ENCODE measurements at regions not wholly inside any gene's neighbourhood (a gene's known extent, or its start where the extent isn't known, plus 50 kb on each side); places are given as distances from the start of the nearest gene placed in this dataset.

DNA sequence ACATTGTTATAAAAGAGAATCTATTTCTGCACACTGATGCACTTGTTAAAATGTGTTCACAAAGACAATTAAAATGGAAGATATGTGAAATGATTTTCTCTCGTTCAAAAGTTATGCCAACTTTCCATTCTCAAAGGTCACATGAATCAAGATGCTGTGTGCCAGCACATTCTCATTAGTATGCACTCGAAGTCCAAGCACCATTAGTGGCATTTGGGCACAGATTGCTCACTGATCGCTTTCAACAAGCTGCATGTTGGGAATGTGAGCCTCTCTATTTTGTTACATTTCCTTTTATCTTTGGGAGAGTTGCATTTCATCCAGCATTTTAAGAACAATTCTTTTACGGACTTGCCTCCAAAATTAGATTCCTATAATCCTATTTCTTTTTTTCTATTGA lies 398.9 kb downstream of the FBXO15 start:
- DNase-seq (no peak), ATAC-seq (ENCODE audit: low read depth) (no peak)
- Mint-ChIP-seq H3K36me3 (ENCODE audit: low read depth) (no peaks in the 10 kb centered on the region), H3K27me3 (peaks cover 2% of the 10 kb centered on the region), H3K9me3 (no peaks in the 10 kb centered on the region), H3K4me3 (no peak overlapping the region), H3K27ac (no peak overlapping the region), H3K4me1 (no peaks in the 10 kb centered on the region)
- ChIA-PET CTCF (no interaction called here), POLR2A (no interaction called here)
- TF ChIP-seq CTCF (IDR thresholded peaks at IDR 0.05): no peak
- intact Hi-C loops (cut with micrococcal nuclease): no loop called here

GRCh38 chr18:73746101-73746500 lies 401.5 kb downstream of the FBXO15 start:
- no peaks in the 10 kb centered on the region for H3K9me3 Mint-ChIP-seq
- ChIA-PET POLR2A (no interaction called here), CTCF (no interaction called here)

GRCh38 chr18:73742957-73743356 lies 404.7 kb downstream of the FBXO15 start:
- no peak overlapping the region for H3K27ac Mint-ChIP-seq
- intact Hi-C loops (cut with micrococcal nuclease): no loop called here
- TF ChIP-seq CTCF (IDR thresholded peaks at IDR 0.05): no peak
- no peaks in the 10 kb centered on the region for H3K9me3 Mint-ChIP-seq
- H3K4me1 Mint-ChIP-seq: no peaks in the 10 kb centered on the region
- no peaks in the 10 kb centered on the region for H3K36me3 Mint-ChIP-seq (ENCODE audit: low read depth)
- ATAC-seq (ENCODE audit: low read depth) (no peak), DNase-seq (no peak)
- ChIA-PET CTCF (no interaction called here), POLR2A (no interaction called here)
- no peaks in the 10 kb centered on the region for H3K27me3 Mint-ChIP-seq
- no peak overlapping the region for H3K4me3 Mint-ChIP-seq

More at GRCh38 chr18:73746101-73746500, 401.5 kb downstream of the FBXO15 start:
- Mint-ChIP-seq H3K36me3 (ENCODE audit: low read depth) (no peaks in the 10 kb centered on the region), H3K4me3 (no peak overlapping the region), H3K27me3 (peaks cover 2% of the 10 kb centered on the region), H3K4me1 (no peaks in the 10 kb centered on the region), H3K27ac (no peak overlapping the region)
- intact Hi-C loops (cut with micrococcal nuclease): no loop called here
- no peak for DNase-seq
- TF ChIP-seq CTCF (IDR thresholded peaks at IDR 0.05): no peak
- no peak for ATAC-seq (ENCODE audit: low read depth)

DNA sequence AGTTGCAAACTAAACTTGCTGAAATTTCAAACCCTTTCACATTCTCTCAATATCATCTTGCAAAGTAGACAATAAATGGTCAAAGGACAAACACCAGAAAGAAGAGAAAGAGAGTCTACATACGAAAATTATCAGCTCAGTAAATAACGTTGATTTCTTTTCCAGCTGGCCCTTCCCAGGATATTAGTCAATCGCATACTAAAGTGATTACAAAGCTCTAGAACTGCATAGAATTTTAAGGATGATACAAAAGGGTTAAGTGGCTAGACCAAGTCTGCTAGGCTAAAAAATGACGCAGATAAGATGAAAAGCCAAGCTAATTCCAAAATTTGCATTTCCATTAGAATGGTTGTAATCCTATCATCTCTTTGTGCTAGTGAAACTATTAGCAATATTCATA lies 405.7 kb downstream of the FBXO15 start:
- ATAC-seq (ENCODE audit: low read depth): no peak
- ChIA-PET POLR2A (no interaction called here), CTCF (no interaction called here)
- H3K27ac Mint-ChIP-seq: no peak overlapping the region
- no peak for DNase-seq
- TF ChIP-seq CTCF (IDR thresholded peaks at IDR 0.05): no peak
- intact Hi-C loops (cut with micrococcal nuclease): no loop called here
- no peaks in the 10 kb centered on the region for H3K4me1 Mint-ChIP-seq
- no peaks in the 10 kb centered on the region for H3K27me3 Mint-ChIP-seq
- H3K9me3 Mint-ChIP-seq: no peaks in the 10 kb centered on the region
- no peak overlapping the region for H3K4me3 Mint-ChIP-seq
- no peaks in the 10 kb centered on the region for H3K36me3 Mint-ChIP-seq (ENCODE audit: low read depth)

DNA sequence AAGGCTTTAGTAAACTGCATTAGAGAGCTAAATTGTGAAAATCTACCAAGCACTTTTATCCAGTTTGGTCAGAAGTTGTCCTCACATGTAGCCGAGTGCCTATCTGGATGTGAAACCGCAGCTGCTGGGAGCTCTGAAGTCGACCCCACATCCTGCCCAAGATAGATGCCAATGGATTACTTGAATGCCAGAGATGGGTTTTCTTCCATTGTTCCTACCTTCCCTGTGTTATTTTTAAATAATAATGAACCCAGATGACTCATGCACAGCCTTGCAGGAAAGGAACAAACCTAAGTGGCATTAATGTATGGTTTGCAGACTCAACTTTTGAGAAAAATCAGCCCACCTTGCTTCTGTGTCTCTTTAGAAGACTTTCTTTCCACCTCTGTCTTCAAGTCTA lies 408.5 kb downstream of the FBXO15 start:
- no peak for ATAC-seq (ENCODE audit: low read depth)
- Mint-ChIP-seq H3K4me1 (no peaks in the 10 kb centered on the region), H3K4me3 (no peak overlapping the region), H3K27me3 (no peaks in the 10 kb centered on the region), H3K27ac (no peak overlapping the region), H3K9me3 (no peaks in the 10 kb centered on the region), H3K36me3 (ENCODE audit: low read depth) (no peaks in the 10 kb centered on the region)
- intact Hi-C loops (cut with micrococcal nuclease): no loop called here
- TF ChIP-seq CTCF (IDR thresholded peaks at IDR 0.05): no peak
- ChIA-PET CTCF (no interaction called here), POLR2A (no interaction called here)
- no peak for DNase-seq
